A673 (cell line): ENCODE measurements at regions not wholly inside any gene's neighbourhood (a gene's known extent, or its start where the extent isn't known, plus 50 kb on each side); places are given as distances from the start of the nearest gene placed in this dataset.

Experiments
- EZH2 ChIP-seq: fragments of 200-600 bp; sonication (generic); IDR thresholded peaks from 2 replicates; pipeline ENCODE4 v1.6.1; 2017; ENCODE audit warnings: borderline replicate concordance, low read depth, mild to moderate bottlenecking, mixed read lengths, antibody characterized with exemption, low read length; ENCODE audit not compliant: poor library complexity, severe bottlenecking
- TF ChIP-seq, protein P1 (sequence below): fragments of 300-800, 200-600 bp; sonication (generic); conservative IDR thresholded peaks from 2 replicates; pipeline ENCODE4 v1.5.1; 2017; ENCODE audit warnings: low read depth, mild to moderate bottlenecking, antibody characterized with exemption, low read length, moderate library complexity, mixed read lengths

DNA sequence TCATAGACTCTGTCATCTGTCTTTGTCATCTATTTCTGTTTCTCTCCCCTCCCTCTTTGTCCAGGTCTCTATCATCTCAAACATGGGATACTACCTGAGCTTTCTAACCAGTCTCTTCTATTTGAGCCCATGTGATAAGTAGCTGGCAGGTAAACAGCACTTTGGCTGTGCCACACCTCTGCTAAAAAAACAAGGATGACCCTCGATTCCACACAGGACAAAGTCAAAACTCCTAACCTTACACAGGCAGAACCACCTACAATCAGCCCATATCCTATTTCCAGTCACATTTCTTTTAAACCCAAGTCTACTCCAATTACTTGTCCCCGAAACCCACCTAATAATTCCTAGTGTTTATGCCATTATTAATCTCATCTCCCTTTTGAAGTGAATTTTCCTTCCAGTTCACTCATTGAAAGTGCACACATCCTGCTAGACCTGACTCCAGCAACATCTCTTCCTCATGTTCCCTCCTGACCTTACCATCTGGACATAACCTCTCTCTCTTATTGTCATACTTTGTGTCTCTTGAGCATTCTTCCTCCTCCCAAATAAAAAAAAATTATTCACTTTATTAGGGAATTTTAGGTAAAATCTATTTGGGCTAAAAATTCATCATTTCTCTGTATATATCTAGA, 256.1 kb upstream of the ONECUT1 start:
- TF ChIP-seq, protein P1, sequence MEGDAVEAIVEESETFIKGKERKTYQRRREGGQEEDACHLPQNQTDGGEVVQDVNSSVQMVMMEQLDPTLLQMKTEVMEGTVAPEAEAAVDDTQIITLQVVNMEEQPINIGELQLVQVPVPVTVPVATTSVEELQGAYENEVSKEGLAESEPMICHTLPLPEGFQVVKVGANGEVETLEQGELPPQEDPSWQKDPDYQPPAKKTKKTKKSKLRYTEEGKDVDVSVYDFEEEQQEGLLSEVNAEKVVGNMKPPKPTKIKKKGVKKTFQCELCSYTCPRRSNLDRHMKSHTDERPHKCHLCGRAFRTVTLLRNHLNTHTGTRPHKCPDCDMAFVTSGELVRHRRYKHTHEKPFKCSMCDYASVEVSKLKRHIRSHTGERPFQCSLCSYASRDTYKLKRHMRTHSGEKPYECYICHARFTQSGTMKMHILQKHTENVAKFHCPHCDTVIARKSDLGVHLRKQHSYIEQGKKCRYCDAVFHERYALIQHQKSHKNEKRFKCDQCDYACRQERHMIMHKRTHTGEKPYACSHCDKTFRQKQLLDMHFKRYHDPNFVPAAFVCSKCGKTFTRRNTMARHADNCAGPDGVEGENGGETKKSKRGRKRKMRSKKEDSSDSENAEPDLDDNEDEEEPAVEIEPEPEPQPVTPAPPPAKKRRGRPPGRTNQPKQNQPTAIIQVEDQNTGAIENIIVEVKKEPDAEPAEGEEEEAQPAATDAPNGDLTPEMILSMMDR, result no peak
- no peak for TF ChIP-seq EZH2
